ENCODE measurements at regions not wholly inside any gene's neighbourhood (a gene's known extent, or its start where the extent isn't known, plus 50 kb on each side); places are given as distances from the start of the nearest gene placed in this dataset.

DNA sequence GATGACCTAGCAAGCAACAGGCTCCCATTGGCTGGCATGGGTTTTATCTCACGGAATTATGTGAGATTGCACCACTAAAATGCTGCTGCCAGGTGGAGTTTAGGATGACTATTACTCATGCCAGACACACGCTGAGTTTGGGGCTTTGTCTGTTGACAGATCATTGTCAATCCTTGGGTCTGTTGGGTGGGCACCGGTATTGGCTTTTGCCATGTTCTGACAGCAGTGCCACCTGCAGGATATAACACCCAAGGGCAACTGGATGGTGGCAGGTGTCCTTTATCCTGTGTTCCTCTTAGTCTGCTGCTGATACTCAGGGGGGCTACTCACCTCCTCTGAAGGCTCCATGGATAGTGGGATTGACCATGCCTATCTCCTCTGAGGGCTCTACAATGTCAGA, 221.6 kb upstream of the DYNLRB2 start:
- TF ChIP-seq EZH2 (IDR thresholded peaks at IDR 0.05; ENCODE audit: borderline replicate concordance, low read depth, low read length, poor library complexity, severe bottlenecking): no peak
- TF ChIP-seq, protein P1, sequence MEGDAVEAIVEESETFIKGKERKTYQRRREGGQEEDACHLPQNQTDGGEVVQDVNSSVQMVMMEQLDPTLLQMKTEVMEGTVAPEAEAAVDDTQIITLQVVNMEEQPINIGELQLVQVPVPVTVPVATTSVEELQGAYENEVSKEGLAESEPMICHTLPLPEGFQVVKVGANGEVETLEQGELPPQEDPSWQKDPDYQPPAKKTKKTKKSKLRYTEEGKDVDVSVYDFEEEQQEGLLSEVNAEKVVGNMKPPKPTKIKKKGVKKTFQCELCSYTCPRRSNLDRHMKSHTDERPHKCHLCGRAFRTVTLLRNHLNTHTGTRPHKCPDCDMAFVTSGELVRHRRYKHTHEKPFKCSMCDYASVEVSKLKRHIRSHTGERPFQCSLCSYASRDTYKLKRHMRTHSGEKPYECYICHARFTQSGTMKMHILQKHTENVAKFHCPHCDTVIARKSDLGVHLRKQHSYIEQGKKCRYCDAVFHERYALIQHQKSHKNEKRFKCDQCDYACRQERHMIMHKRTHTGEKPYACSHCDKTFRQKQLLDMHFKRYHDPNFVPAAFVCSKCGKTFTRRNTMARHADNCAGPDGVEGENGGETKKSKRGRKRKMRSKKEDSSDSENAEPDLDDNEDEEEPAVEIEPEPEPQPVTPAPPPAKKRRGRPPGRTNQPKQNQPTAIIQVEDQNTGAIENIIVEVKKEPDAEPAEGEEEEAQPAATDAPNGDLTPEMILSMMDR (conservative IDR thresholded peaks at IDR 0.05; ENCODE audit: low read depth, low read length): no peak
